HEK293 (cell line): ENCODE measurements at regions not wholly inside any gene's neighbourhood (a gene's known extent, or its start where the extent isn't known, plus 50 kb on each side); places are given as distances from the start of the nearest gene placed in this dataset.

Experiments used
- BCL11B ChIP-seq: fragments of 450-650 bp; formaldehyde crosslinking; IDR thresholded peaks from 2 replicates; pipeline ENCODE4 v1.5.1; 2016; ENCODE audit warnings: low read depth, missing biosample characterization, missing genetic modification characterization
- KLF1 ChIP-seq: fragments of 450-650 bp; formaldehyde crosslinking; IDR thresholded peaks from 2 replicates; pipeline ENCODE4 v1.5.1; 2016; ENCODE audit warnings: missing biosample characterization, missing genetic modification characterization
- KLF10 ChIP-seq: fragments of 450-650 bp; IDR thresholded peaks from 2 replicates; pipeline ENCODE4 v1.5.1; 2018; ENCODE audit warnings: missing biosample characterization, mild to moderate bottlenecking, missing genetic modification characterization
- YY1 ChIP-seq: fragments of 450-650 bp; formaldehyde crosslinking; IDR thresholded peaks from 2 replicates; pipeline ENCODE4 v1.5.1; 2018; ENCODE audit warnings: missing biosample characterization, missing genetic modification characterization
- ZBTB7A ChIP-seq: fragments of 450-650 bp; formaldehyde crosslinking; IDR thresholded peaks from 2 replicates; pipeline ENCODE4 v1.5.1; 2016; ENCODE audit warnings: low read depth, missing biosample characterization, missing genetic modification characterization
- ZNF274 ChIP-seq, 2 experiments: fragments of 200-500 bp in 1 of 2; fragments of 450-650 bp in 1 of 2; sonication (Bioruptor generic) in 1 of 2; formaldehyde crosslinking in 1 of 2; IDR thresholded peaks; 2 replicates each; pipeline versions ENCODE4 v1.5.1 to v1.6.1; 2014 to 2016; ENCODE audit warnings: borderline replicate concordance in 1 of 2, inconsistent platforms in 1 of 2, low read length in 1 of 2, missing biosample characterization in 1 of 2, missing genetic modification characterization in 1 of 2
- ZNF335 ChIP-seq: fragments of 450-650 bp; formaldehyde crosslinking; conservative IDR thresholded peaks from 2 replicates; pipeline ENCODE4 v1.5.1; 2016; ENCODE audit warnings: missing biosample characterization, missing genetic modification characterization
- TF ChIP-seq, protein P1 (sequence below): fragments of 450-650 bp; formaldehyde crosslinking; IDR thresholded peaks from 2 replicates; pipeline ENCODE4 v1.5.1; 2016; ENCODE audit warnings: missing biosample characterization, missing genetic modification characterization
- TF ChIP-seq, protein P2 (sequence below): fragments of 450-650 bp; formaldehyde crosslinking; IDR thresholded peaks from 2 replicates; pipeline ENCODE4 v1.5.1; 2017; ENCODE audit warnings: missing biosample characterization, missing genetic modification characterization
- TF ChIP-seq, protein P3 (sequence below): fragments of 450-650 bp; formaldehyde crosslinking; IDR thresholded peaks from 2 replicates; pipeline ENCODE4 v1.5.1; 2016; ENCODE audit warnings: missing biosample characterization, missing genetic modification characterization

DNA sequence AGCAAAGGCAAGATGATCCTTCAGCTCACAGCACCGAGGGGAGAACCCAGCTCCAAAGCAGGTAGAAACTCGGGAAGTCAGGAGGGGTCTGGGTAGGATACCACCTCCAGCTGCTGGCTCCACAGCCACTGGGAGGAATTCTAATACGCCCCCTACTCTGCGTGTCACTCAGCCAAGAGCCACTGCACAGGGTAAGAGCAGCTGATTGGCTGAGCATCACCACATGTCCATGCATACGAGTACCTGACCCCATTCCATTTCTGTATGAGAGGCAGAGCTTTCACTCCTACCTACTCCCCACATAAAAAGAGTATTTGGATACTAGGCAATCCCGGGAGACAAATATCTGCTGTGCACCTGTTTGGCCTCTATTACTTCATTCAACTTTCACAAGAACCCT lies 121.4 kb downstream of the RRAGC start:
- TF ChIP-seq ZBTB7A, result no peak
- TF ChIP-seq, protein P1, sequence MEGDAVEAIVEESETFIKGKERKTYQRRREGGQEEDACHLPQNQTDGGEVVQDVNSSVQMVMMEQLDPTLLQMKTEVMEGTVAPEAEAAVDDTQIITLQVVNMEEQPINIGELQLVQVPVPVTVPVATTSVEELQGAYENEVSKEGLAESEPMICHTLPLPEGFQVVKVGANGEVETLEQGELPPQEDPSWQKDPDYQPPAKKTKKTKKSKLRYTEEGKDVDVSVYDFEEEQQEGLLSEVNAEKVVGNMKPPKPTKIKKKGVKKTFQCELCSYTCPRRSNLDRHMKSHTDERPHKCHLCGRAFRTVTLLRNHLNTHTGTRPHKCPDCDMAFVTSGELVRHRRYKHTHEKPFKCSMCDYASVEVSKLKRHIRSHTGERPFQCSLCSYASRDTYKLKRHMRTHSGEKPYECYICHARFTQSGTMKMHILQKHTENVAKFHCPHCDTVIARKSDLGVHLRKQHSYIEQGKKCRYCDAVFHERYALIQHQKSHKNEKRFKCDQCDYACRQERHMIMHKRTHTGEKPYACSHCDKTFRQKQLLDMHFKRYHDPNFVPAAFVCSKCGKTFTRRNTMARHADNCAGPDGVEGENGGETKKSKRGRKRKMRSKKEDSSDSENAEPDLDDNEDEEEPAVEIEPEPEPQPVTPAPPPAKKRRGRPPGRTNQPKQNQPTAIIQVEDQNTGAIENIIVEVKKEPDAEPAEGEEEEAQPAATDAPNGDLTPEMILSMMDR (tag by site-specific recombination), result no peak
- TF ChIP-seq KLF10 (tag by site-specific recombination), result no peak
- TF ChIP-seq, protein P2, sequence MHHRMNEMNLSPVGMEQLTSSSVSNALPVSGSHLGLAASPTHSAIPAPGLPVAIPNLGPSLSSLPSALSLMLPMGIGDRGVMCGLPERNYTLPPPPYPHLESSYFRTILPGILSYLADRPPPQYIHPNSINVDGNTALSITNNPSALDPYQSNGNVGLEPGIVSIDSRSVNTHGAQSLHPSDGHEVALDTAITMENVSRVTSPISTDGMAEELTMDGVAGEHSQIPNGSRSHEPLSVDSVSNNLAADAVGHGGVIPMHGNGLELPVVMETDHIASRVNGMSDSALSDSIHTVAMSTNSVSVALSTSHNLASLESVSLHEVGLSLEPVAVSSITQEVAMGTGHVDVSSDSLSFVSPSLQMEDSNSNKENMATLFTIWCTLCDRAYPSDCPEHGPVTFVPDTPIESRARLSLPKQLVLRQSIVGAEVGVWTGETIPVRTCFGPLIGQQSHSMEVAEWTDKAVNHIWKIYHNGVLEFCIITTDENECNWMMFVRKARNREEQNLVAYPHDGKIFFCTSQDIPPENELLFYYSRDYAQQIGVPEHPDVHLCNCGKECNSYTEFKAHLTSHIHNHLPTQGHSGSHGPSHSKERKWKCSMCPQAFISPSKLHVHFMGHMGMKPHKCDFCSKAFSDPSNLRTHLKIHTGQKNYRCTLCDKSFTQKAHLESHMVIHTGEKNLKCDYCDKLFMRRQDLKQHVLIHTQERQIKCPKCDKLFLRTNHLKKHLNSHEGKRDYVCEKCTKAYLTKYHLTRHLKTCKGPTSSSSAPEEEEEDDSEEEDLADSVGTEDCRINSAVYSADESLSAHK (tag by site-specific recombination), result no peak
- no peak for TF ChIP-seq ZNF335 (tag by site-specific recombination)
- TF ChIP-seq, protein P3, sequence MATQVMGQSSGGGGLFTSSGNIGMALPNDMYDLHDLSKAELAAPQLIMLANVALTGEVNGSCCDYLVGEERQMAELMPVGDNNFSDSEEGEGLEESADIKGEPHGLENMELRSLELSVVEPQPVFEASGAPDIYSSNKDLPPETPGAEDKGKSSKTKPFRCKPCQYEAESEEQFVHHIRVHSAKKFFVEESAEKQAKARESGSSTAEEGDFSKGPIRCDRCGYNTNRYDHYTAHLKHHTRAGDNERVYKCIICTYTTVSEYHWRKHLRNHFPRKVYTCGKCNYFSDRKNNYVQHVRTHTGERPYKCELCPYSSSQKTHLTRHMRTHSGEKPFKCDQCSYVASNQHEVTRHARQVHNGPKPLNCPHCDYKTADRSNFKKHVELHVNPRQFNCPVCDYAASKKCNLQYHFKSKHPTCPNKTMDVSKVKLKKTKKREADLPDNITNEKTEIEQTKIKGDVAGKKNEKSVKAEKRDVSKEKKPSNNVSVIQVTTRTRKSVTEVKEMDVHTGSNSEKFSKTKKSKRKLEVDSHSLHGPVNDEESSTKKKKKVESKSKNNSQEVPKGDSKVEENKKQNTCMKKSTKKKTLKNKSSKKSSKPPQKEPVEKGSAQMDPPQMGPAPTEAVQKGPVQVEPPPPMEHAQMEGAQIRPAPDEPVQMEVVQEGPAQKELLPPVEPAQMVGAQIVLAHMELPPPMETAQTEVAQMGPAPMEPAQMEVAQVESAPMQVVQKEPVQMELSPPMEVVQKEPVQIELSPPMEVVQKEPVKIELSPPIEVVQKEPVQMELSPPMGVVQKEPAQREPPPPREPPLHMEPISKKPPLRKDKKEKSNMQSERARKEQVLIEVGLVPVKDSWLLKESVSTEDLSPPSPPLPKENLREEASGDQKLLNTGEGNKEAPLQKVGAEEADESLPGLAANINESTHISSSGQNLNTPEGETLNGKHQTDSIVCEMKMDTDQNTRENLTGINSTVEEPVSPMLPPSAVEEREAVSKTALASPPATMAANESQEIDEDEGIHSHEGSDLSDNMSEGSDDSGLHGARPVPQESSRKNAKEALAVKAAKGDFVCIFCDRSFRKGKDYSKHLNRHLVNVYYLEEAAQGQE (tag by site-specific recombination), result no peak
- TF ChIP-seq YY1 (tag by site-specific recombination), result no peak
- TF ChIP-seq KLF1 (tag by site-specific recombination), result no peak
- no peak for TF ChIP-seq BCL11B (tag by site-specific recombination)
- TF ChIP-seq ZNF274 (IDR thresholded peaks at IDR 0.05; ENCODE audit: low read length), result no peak
- TF ChIP-seq ZNF274 (tag by site-specific recombination; IDR thresholded peaks at IDR 0.05; ENCODE audit: borderline replicate concordance), result no peak
